Cardiac fibroblast (primary cell): ENCODE measurements at regions not wholly inside any gene's neighbourhood (a gene's known extent, or its start where the extent isn't known, plus 50 kb on each side); places are given as distances from the start of the nearest gene placed in this dataset.
A peak's percentile ranks its signal among the peaks of the same experiment; 100 is the strongest.

ENCODE experiments used
- DNase-seq, 2 donors: peaks; one replicate each; pipeline versions ENCODE4 v3.0.0 to v3.0.0-alpha.2; 2010; ENCODE audit warnings: low read depth in 2 of 2
- H3K4me3 ChIP-seq, 2 donors: replicated peaks in 1 of 2; 1 replicate in 1 of 2; 2 replicates in 1 of 2; pipeline ENCODE4 v1.5.1; 2011; ENCODE audit warnings: low read depth in 2 of 2, low read length in 2 of 2, mild to moderate bottlenecking in 2 of 2, moderate library complexity in 1 of 2
- TF ChIP-seq, protein P1 (sequence below): IDR thresholded peaks from one replicate; pipeline ENCODE4 v1.5.1; 2011; ENCODE audit warnings: low read depth, mild to moderate bottlenecking, low read length, inconsistent platforms

DNA sequence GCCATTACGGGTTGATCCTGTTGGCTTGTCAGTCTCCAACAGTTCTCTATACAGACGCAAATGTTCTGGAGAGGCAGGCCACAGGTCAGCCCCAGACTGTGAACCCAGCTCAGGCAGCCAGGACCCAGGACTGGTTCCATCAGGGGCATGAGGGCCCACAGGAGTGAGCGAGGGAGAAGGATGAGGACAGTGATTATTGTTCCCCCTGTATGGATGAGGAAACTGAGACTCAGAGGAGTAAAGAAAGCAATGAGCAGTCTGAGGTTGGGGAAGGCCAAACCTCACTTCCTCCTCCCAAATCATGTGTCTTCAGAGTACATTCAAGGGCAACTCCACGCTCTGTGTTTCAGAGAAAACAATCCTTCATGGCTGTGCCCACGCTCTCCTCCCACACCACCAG is 121.9 kb downstream of the RPLP1 start:
- TF ChIP-seq, protein P1, sequence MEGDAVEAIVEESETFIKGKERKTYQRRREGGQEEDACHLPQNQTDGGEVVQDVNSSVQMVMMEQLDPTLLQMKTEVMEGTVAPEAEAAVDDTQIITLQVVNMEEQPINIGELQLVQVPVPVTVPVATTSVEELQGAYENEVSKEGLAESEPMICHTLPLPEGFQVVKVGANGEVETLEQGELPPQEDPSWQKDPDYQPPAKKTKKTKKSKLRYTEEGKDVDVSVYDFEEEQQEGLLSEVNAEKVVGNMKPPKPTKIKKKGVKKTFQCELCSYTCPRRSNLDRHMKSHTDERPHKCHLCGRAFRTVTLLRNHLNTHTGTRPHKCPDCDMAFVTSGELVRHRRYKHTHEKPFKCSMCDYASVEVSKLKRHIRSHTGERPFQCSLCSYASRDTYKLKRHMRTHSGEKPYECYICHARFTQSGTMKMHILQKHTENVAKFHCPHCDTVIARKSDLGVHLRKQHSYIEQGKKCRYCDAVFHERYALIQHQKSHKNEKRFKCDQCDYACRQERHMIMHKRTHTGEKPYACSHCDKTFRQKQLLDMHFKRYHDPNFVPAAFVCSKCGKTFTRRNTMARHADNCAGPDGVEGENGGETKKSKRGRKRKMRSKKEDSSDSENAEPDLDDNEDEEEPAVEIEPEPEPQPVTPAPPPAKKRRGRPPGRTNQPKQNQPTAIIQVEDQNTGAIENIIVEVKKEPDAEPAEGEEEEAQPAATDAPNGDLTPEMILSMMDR = no peak
- DNase-seq = no peak
- no peak overlapping the region for H3K4me3 ChIP-seq

DNA sequence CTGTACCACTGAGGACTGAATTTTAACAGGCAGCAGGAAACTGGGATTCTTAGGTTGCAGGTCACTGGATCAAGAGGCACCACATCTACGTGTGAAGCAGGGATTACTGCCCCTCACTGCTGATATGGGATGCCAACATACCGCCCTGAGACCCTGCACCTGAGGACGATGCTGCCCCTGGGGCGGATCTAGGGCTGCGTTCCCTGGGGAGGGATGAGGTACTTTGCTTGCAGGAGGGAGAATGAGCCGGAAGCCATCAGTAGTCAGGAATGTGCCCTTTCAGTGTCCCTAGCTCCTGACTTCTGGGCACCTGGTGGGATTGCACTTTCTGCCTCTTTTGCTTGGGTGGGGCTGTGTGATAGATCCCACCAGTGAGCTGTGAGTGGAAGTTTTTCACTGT is 122.8 kb downstream of the RPLP1 start:
- DNase-seq = no peak
- TF ChIP-seq, protein P1 = no peak

DNA sequence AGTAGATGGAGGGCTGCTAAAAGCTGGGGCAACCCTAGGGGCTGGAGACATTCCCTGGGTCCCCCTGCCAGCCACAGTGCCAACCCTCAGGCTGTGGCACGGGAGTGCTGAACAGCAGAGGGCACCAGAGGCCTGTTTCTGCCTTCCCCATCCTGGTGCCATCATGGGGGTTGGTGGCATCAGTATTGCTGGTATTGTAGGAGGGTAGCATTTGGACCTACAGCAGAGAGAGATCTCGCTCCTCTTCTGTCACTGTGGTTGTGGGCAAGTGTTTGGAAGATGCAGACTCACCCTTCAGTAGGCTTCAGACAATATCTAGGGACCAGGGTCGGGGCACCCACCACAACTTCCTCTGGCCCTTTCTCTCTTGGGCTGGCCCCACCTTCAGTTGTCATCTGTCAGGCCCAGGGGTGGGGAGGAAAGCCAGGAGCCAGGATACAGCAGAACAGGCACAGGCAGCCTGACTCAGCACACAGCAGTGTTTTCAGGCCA is 123.5 kb downstream of the RPLP1 start:
- no peak overlapping the region for H3K4me3 ChIP-seq
- peak; percentile 32 to 44 for DNase-seq
- TF ChIP-seq, protein P1 = peak; percentile 66

More for the DNA sequence above, 122.8 kb downstream of the RPLP1 start:
- no peak overlapping the region for H3K4me3 ChIP-seq

- no peak for DNase-seq
- TF ChIP-seq, protein P1 = no peak
- no peak overlapping the region for H3K4me3 ChIP-seq
Observed at GRCh38 chr15:69576948-69577351, 124.3 kb downstream of the RPLP1 start.

GRCh38 chr15:69577397-69577796 is 124.8 kb downstream of the RPLP1 start:
- H3K4me3 ChIP-seq = no peak overlapping the region
- no peak for DNase-seq
- TF ChIP-seq, protein P1 = no peak

- TF ChIP-seq, protein P1 = no peak
Observed at GRCh38 chr15:69578252-69578651, 125.6 kb downstream of the RPLP1 start.

More at GRCh38 chr15:69578252-69578651, 125.6 kb downstream of the RPLP1 start:
- H3K4me3 ChIP-seq = no peak overlapping the region
- DNase-seq = no peak
